ENCODE measurements at regions not wholly inside any gene's neighbourhood (a gene's known extent, or its start where the extent isn't known, plus 50 kb on each side); places are given as distances from the start of the nearest gene placed in this dataset.

- intact Hi-C loops (cut with micrococcal nuclease; ENCODE audit: unreplicated experiment), result no loop called here
Observed at GRCh38 chr3:43222590-43222989, 63.8 kb upstream of the SNRK start.

GRCh38 chr3:43221076-43221475, 65.3 kb upstream of the SNRK start:
- no peak for DNase-seq (ENCODE audit: low read depth, low spot score)
- TF ChIP-seq REST (IDR thresholded peaks at IDR 0.05; ENCODE audit: insufficient read depth in 1 of 2, low read depth in 2 of 2, low read length in 1 of 2) (no peak), CTCF (IDR thresholded peaks at IDR 0.05) (no peak)
- Histone ChIP-seq H3K36me3 (ENCODE audit: control insufficient read depth, insufficient read depth, low read length) (no peaks in the 10 kb centered on the region), H3K27ac (ENCODE audit: low read length) (no peak overlapping the region), H3K27me3 (ENCODE audit: control insufficient read depth, insufficient read depth, low read length) (no peaks in the 10 kb centered on the region), H3K4me3 (ENCODE audit: low read depth in 2 of 2, low read length in 2 of 2) (no peak overlapping the region), H3K4me1 (ENCODE audit: control insufficient read depth, insufficient read depth, low read length) (no peaks in the 10 kb centered on the region), H3K9me3 (ENCODE audit: control insufficient read depth, insufficient read depth, low read depth, low read length) (no peaks in the 10 kb centered on the region)
- CTCF ChIA-PET, result no interaction called here
- no peak for ATAC-seq
- no TSS peak for BruUV-seq (replicated peaks)
- intact Hi-C loops (cut with micrococcal nuclease; ENCODE audit: unreplicated experiment) (no loop called here), in situ Hi-C loops (cut with HindIII; ENCODE audit: low pct_unique_long_range_greater_than_20kb, low sequenced_read_pairs) (no loop called here)
- POLR2A ChIA-PET, result no interaction called here

More at GRCh38 chr3:43222590-43222989, 63.8 kb upstream of the SNRK start:
- H3K27ac ChIP-seq (ENCODE audit: low read length), result no peak overlapping the region
- no peaks in the 10 kb centered on the region for H3K4me1 ChIP-seq (ENCODE audit: control insufficient read depth, insufficient read depth, low read length)
- DNase-seq (ENCODE audit: low read depth, low spot score) (no peak), ATAC-seq (no peak)
- no peaks in the 10 kb centered on the region for H3K9me3 ChIP-seq (ENCODE audit: control insufficient read depth, insufficient read depth, low read depth, low read length)
- no peaks in the 10 kb centered on the region for H3K36me3 ChIP-seq (ENCODE audit: control insufficient read depth, insufficient read depth, low read length)
- in situ Hi-C loops (cut with HindIII; ENCODE audit: low pct_unique_long_range_greater_than_20kb, low sequenced_read_pairs), result no loop called here
- BruUV-seq (replicated peaks), result no TSS peak
- H3K4me3 ChIP-seq (ENCODE audit: low read depth in 2 of 2, low read length in 2 of 2), result no peak overlapping the region
- POLR2A ChIA-PET, result no interaction called here
- TF ChIP-seq SIN3A (IDR thresholded peaks at IDR 0.05; ENCODE audit: borderline replicate concordance, insufficient read depth, low read depth, low read length) (no peak), CTCF (IDR thresholded peaks at IDR 0.05) (no peak), REST (IDR thresholded peaks at IDR 0.05; ENCODE audit: insufficient read depth in 1 of 2, low read depth in 2 of 2, low read length in 1 of 2) (no peak), POLR2AphosphoS5 (IDR thresholded peaks at IDR 0.05; ENCODE audit: low read depth, low read length) (no peak), TCF7L2 (IDR thresholded peaks at IDR 0.05; ENCODE audit: low read depth, low read length) (no peak)
- CTCF ChIA-PET, result no interaction called here
- no peaks in the 10 kb centered on the region for H3K27me3 ChIP-seq (ENCODE audit: control insufficient read depth, insufficient read depth, low read length)
